ENCODE measurements at regions not wholly inside any gene's neighbourhood (a gene's known extent, or its start where the extent isn't known, plus 50 kb on each side); places are given as distances from the start of the nearest gene placed in this dataset.

DNA sequence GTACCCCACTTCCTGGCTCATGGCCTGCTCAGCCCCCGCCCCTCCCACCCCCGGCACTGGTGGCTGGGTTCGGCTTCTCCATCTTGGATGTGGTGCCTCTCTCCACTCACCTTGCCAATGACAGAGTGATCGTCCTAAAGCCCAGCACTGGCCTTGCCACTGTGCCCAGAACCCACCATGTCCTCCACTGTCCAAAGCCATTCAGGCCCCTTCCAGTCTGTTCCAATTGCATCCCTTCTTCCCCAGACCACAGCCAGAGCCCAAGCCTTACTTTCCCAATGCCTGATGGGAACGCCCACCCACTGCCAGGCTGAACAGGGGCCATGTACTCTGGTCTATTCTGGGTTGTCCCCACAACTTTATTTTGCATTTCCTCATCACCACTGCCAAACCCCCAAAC lies 625.8 kb upstream of the B3GAT1 start:
- TF ChIP-seq CTCF (IDR thresholded peaks at IDR 0.05) (no peak), POLR2A (IDR thresholded peaks at IDR 0.05) (no peak)

Measured in sigmoid colon (tissue), 3 donors.